ACC112 (cell line): ENCODE measurements at regions not wholly inside any gene's neighbourhood (a gene's known extent, or its start where the extent isn't known, plus 50 kb on each side); places are given as distances from the start of the nearest gene placed in this dataset.

Experiments
- H2AFZ ChIP-seq: fragments of 200-600 bp; sonication (generic); one replicate; pipeline ENCODE4 v1.6.0; 2017; ENCODE audit warnings: antibody characterized with exemption, low read length; ENCODE audit not compliant: unreplicated experiment
- H3K27ac ChIP-seq: fragments of 200-600 bp; sonication (generic); 2 replicates; pipeline ENCODE4 v1.5.1; 2014; ENCODE audit warnings: low read depth, mild to moderate bottlenecking, antibody characterized with exemption, low read length, moderate library complexity
- H3K27me3 ChIP-seq: fragments of 200-600 bp; sonication (generic); 2 replicates; pipeline ENCODE4 v1.6.1; 2014; ENCODE audit warnings: mild to moderate bottlenecking, antibody characterized with exemption, low read length, moderate library complexity, mixed read lengths; ENCODE audit not compliant: insufficient read depth
- H3K36me3 ChIP-seq: fragments of 200-600 bp; sonication (generic); 2 replicates; pipeline ENCODE4 v1.6.1; 2016; ENCODE audit warnings: mild to moderate bottlenecking, antibody characterized with exemption, low read length, moderate library complexity, mixed read lengths; ENCODE audit not compliant: insufficient read depth
- H3K4me1 ChIP-seq: fragments of 200-600 bp; sonication (generic); one replicate; pipeline ENCODE4 v1.6.1; 2016; ENCODE audit warnings: low read length, mixed read lengths; ENCODE audit not compliant: insufficient read depth, unreplicated experiment, control insufficient read depth
- H3K4me3 ChIP-seq: fragments of 200-600 bp; sonication (generic); 2 replicates; pipeline ENCODE4 v1.5.1; 2014; ENCODE audit warnings: mild to moderate bottlenecking, low read depth, low read length
- H3K79me2 ChIP-seq: fragments of 200-600 bp; sonication (generic); one replicate; pipeline ENCODE4 v1.6.0; 2016; ENCODE audit warnings: low read length; ENCODE audit not compliant: control insufficient read depth, unreplicated experiment, insufficient read depth

DNA sequence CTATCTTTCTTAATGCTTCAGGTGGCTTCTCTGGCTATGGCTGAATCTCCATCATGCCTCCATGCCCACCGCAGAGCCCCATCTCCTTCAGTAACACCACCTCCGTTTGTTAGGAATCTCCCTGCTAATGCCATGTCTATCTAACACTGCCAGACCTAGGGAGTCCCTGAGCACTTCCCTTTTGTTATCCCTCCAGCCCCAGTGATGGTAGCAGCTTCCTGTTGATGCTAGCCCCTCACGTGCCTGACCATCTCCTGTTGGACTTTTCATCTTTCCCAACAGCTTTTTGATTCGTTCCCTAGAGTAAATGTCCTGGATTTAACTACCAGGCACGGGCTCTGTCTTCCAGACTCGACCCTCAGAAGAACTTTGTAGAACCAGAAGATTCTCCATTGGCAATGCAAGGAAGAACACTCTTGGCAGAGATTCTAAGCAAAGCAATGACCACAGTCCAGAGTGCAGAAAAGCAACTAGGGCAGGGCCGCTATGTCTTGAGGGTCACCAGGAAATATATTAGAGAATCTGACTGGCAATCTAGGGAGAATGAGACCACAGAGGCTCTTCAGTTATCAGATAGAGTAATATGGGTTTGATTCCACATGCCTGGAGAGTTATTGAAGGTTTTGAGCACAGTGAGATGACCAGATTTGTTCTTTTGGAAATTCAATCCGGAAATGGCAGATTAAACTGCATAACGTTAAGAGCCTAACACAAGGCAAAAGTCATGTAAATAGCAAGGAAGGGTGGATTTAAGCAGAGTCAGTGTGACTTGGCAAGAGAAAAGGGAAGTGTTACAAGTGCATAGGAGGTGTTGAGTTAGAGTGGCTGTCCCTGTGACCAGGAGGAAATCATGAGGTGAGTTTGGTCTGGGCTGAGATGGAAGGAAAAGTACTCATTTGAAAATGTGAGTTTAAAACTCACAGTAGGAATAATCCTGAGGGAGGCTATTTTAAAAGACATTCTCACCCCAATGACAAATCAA lies 555.2 kb downstream of the ACTL7B start:
- H2AFZ ChIP-seq, result no peak overlapping the region
- H3K36me3 ChIP-seq, result no peaks in the 10 kb centered on the region
- peaks cover 18% of the 10 kb centered on the region for H3K4me1 ChIP-seq
- H3K79me2 ChIP-seq, result no peaks in the 10 kb centered on the region
- H3K4me3 ChIP-seq, result no peak overlapping the region
- H3K27me3 ChIP-seq, result no peaks in the 10 kb centered on the region
- H3K27ac ChIP-seq, result no peak overlapping the region

DNA sequence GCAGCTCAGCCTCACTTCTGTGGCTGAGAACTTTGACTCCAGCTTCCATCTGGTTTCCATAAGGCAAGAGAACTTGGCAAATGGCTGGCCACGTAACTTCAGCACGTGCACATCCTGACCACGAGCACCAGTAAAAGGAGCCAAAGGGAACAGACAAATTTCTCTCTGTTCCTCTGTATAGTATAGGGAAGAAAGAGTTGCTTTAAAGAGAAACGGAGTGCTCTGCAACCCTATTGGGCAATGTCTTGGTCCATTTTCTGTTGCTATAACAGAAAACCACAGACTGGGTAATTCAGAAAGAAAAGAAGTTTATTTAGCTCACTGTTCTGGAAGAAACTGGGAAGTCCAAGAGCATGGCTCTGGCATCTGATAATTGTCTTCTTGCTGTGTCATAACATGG lies 558.7 kb downstream of the ACTL7B start:
- H3K4me3 ChIP-seq, result no peak overlapping the region
- H3K27me3 ChIP-seq, result no peaks in the 10 kb centered on the region
- peak overlapping the region; percentile 70 for H2AFZ ChIP-seq
- no peaks in the 10 kb centered on the region for H3K79me2 ChIP-seq
- peaks cover 19% of the 10 kb centered on the region for H3K4me1 ChIP-seq
- H3K36me3 ChIP-seq, result no peaks in the 10 kb centered on the region
- no peak overlapping the region for H3K27ac ChIP-seq

DNA sequence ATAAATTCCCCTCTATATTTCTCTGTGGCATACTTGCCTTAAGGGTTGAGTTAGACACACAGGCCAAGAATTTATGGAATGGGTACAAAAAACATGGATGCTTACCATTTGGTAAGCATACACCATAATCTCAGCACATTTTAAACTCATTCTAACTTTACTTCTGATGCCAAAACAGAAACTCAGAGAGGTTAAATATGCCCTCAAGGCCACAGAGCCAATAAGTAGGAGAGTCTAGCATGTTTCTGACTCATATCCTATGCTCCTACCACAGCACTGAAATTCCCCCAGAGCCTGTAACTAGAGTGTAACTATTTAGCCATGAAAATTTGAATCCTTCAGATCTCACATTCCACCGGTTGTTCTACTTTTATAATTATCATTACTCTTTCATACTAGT lies 559.7 kb downstream of the ACTL7B start:
- no peaks in the 10 kb centered on the region for H3K36me3 ChIP-seq
- H3K4me3 ChIP-seq, result peak overlapping the region; percentile 5; the same call in 1 of the 2 replicates
- peak overlapping the region; percentile 48 for H3K27ac ChIP-seq
- no peaks in the 10 kb centered on the region for H3K79me2 ChIP-seq
- no peaks in the 10 kb centered on the region for H3K27me3 ChIP-seq
- peak overlapping the region; percentile 70 for H2AFZ ChIP-seq
- peaks cover 19% of the 10 kb centered on the region for H3K4me1 ChIP-seq

DNA sequence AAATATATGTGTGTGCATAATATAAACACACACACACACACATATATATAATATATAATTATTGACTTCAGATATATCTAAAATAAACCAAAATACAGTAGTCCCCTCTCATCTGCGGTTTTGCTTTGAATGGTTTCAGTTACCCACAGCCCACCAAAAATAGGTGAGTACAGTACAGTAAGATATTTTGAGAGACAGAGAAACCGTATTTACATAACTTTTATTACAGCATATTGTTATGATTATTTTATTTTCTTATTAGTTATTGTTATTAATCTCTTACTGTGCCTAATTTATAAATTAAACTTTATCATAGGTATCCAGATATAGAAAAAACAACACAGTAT lies 564.2 kb downstream of the ACTL7B start:
- Histone ChIP-seq H3K36me3 (no peaks in the 10 kb centered on the region), H3K4me3 (no peak overlapping the region), H3K27me3 (no peaks in the 10 kb centered on the region), H3K79me2 (no peaks in the 10 kb centered on the region), H3K4me1 (peaks cover 11% of the 10 kb centered on the region), H3K27ac (no peak overlapping the region), H2AFZ (no peak overlapping the region)

DNA sequence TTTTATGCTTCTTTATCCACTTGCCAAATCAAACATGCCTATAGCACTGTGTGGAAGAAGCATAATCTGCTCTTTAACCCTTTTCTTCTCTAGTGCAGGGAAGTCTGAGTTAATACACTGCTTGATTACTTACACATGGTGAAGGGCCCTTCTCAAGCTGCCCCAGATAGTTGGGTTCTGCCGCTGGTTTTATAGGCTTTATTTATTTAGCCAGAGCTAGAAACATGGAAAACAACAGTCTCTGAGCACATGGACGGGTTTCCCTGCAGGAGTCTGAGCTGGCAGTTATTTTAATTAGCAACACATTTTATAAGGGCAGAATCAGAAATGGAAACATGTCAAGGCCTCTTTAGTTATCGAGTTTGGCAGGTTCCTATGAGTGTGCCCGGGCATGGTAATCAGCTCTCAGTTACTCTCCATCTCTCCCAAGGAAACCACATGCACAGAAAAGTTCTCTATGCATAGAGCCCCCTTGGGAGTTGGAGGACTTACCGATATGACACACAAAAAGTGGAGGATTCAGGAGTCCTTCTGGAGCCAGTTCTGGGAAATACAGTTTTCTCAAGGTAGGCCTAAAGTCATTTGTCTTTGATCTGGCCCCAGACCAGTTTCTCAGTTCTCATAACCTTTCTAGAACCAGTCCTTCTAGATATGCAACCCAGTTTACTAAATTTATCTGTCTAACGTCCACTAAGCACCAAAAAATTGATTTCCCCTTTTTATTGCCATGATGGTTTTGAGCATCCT lies 564.8 kb downstream of the ACTL7B start:
- no peaks in the 10 kb centered on the region for H3K27me3 ChIP-seq
- no peaks in the 10 kb centered on the region for H3K79me2 ChIP-seq
- no peak overlapping the region for H3K27ac ChIP-seq
- peaks cover 5% of the 10 kb centered on the region for H3K4me1 ChIP-seq
- H2AFZ ChIP-seq, result no peak overlapping the region
- H3K4me3 ChIP-seq, result no peak overlapping the region
- no peaks in the 10 kb centered on the region for H3K36me3 ChIP-seq

DNA sequence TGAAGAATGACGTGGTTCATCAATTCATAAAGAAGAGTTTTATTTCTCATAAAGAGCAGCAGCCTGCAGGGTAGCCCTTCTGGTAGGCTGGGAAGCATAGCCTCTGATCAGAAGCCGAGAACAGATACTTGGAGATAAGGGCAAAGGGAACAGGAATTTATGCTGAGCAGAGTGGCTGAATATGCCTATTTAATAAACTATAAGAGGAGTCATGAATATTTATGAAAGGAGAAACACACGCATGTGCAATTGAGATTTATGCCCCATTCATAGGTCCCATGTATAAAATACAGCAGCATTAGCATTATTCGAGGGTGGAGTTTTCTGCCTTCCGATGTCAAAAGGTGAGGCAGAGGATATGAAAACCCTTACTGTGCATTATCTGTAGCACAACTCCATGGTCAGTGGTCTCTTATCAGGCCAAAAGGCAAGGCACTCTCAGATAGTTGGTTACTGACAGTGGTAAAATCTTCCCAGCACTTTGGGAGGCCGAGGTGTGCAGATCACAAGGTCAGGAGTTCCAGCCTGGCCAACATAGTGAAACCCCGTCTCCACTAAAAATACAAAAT lies 569.1 kb downstream of the ACTL7B start:
- no peak overlapping the region for H3K4me3 ChIP-seq
- no peak overlapping the region for H2AFZ ChIP-seq
- H3K27ac ChIP-seq, result no peak overlapping the region
- H3K4me1 ChIP-seq, result no peaks in the 10 kb centered on the region
- no peaks in the 10 kb centered on the region for H3K36me3 ChIP-seq
- no peaks in the 10 kb centered on the region for H3K79me2 ChIP-seq
- no peaks in the 10 kb centered on the region for H3K27me3 ChIP-seq

DNA sequence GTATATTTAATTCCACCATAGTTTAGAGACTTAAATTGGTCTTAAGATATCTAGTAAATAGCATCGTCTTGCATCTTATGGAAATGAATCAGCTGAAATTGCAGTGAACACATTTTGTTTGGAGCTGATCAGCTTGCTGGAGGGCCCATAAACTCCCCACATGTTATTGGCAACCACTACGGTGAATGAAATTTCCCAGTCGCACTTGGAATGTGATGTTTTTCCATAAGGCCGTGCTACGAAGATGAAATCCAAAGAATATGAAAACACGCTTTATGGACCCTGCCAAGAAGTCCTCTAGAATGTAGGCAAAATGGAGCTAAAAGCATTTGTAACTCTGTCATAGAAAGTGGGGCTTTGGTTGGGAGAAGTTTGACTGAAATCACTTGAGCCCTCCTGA lies 572.1 kb downstream of the ACTL7B start:
- H3K4me3 ChIP-seq, result no peak overlapping the region
- no peaks in the 10 kb centered on the region for H3K79me2 ChIP-seq
- H3K27ac ChIP-seq, result no peak overlapping the region
- no peak overlapping the region for H2AFZ ChIP-seq
- H3K27me3 ChIP-seq, result no peaks in the 10 kb centered on the region
- H3K4me1 ChIP-seq, result no peaks in the 10 kb centered on the region
- no peaks in the 10 kb centered on the region for H3K36me3 ChIP-seq

DNA sequence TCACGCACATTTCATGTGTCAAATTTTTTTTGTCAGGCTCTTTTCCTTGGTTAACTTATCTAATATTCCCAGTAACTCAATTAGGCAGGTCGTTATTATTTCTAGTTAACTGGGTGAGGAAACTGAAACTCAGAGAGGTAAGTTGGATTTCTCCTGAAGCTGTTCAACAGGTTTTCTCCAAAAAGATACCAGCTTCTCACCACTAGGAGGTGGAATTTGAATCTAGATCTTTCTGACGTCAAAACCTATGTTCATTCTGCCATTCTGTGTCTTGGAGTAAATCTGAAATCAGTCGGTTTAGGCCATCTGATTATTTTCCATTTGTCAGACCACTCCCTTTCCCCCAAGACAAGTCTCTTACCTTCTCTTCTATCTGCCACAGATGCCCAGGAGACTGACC lies 572.9 kb downstream of the ACTL7B start:
- no peak overlapping the region for H3K27ac ChIP-seq
- no peaks in the 10 kb centered on the region for H3K36me3 ChIP-seq
- no peak overlapping the region for H2AFZ ChIP-seq
- no peak overlapping the region for H3K4me3 ChIP-seq
- H3K79me2 ChIP-seq, result no peaks in the 10 kb centered on the region
- no peaks in the 10 kb centered on the region for H3K4me1 ChIP-seq
- H3K27me3 ChIP-seq, result no peaks in the 10 kb centered on the region

DNA sequence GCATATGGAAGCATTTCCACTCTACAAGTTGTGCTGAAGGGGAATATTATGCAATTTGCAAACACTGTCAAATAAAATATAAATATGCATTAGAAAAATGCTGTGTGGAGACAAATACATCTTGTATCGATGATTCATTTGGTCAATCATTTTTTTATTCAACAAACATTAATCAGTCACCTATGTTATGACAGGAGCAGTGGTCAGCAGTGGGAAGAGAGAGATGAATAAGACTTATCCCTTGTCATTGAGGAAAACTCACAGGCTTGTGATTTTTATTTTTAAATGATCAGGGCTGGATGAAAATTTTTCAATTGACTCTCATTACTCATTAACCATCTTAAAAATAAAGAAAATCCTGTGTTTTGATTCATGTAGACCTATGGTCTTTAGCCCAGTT lies 574.1 kb downstream of the ACTL7B start:
- Histone ChIP-seq H3K4me1 (no peaks in the 10 kb centered on the region), H3K36me3 (no peaks in the 10 kb centered on the region), H3K27me3 (no peaks in the 10 kb centered on the region), H3K79me2 (no peaks in the 10 kb centered on the region), H3K27ac (no peak overlapping the region), H2AFZ (no peak overlapping the region), H3K4me3 (no peak overlapping the region)

DNA sequence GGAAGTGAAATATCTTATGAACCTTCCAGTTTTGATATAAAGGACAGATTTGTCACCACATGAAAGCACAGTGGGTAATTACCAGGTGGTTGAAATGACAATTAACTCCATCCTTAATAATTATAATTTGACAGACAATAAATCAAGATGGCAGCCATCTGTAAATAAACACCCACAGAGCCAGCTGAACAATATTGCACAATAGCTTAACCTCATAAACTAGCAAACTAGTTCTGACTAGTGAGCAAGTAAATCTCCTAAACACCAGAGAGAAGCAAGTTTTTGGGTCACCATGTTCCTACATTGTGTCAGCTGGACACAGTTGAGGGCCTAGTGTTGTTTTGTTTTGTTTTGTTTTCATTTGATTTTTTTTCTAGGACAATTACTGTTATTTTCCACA lies 577.4 kb downstream of the ACTL7B start:
- Histone ChIP-seq H3K4me3 (no peak overlapping the region), H3K79me2 (no peaks in the 10 kb centered on the region), H3K4me1 (no peaks in the 10 kb centered on the region), H3K36me3 (no peaks in the 10 kb centered on the region), H3K27ac (no peak overlapping the region), H2AFZ (no peak overlapping the region), H3K27me3 (no peaks in the 10 kb centered on the region)
